Fibroblast of lung (primary cell): ENCODE measurements at regions not wholly inside any gene's neighbourhood (a gene's known extent, or its start where the extent isn't known, plus 50 kb on each side); places are given as distances from the start of the nearest gene placed in this dataset.
A peak's percentile ranks its signal among the peaks of the same experiment; 100 is the strongest.

ENCODE experiments used
- DNase-seq, 2 donors: peaks; one replicate each; pipeline versions ENCODE4 v3.0.0 to v3.0.0-alpha.2; 2010; ENCODE audit warnings: low read depth in 2 of 2
- H2AFZ ChIP-seq: 2 replicates; pipeline ENCODE4 v1.5.1; 2012; ENCODE audit warnings: low read length, control low read depth, inconsistent platforms
- H3K27ac ChIP-seq: 2 replicates; pipeline ENCODE4 v1.5.1; 2011; ENCODE audit warnings: low read length, control low read depth; ENCODE audit not compliant: insufficient read depth
- H3K27me3 ChIP-seq: 2 replicates; pipeline ENCODE4 v1.5.1; 2011; ENCODE audit warnings: mild to moderate bottlenecking, low read length; ENCODE audit not compliant: control insufficient read depth, insufficient read depth
- H3K36me3 ChIP-seq: 2 replicates; pipeline ENCODE4 v1.5.1; 2011; ENCODE audit warnings: low read length; ENCODE audit not compliant: control insufficient read depth, insufficient read depth
- H3K4me1 ChIP-seq: 2 replicates; pipeline ENCODE4 v1.5.1; 2011; ENCODE audit warnings: low read length; ENCODE audit not compliant: control insufficient read depth, insufficient read depth; ENCODE audit errors: extremely low read depth
- H3K4me2 ChIP-seq: 2 replicates; pipeline ENCODE4 v1.5.1; 2011; ENCODE audit warnings: low read length, control low read depth; ENCODE audit not compliant: insufficient read depth; ENCODE audit errors: extremely low read depth
- H3K4me3 ChIP-seq, 4 experiments: fragments of 200-600 bp in 1 of 4; sonication (generic) in 1 of 4; replicated peaks in 1 of 4; 2 replicates each; pipeline ENCODE4 v1.5.1; 2011 to 2016; ENCODE audit warnings: low read length in 4 of 4, low read depth in 3 of 4, mild to moderate bottlenecking in 3 of 4, control low read depth in 2 of 4, inconsistent platforms in 1 of 4, mixed read lengths in 1 of 4; ENCODE audit not compliant: insufficient read depth in 1 of 4; ENCODE audit errors: control extremely low read depth in 1 of 4
- H3K79me2 ChIP-seq: 2 replicates; pipeline ENCODE4 v1.5.1; 2012; ENCODE audit warnings: mild to moderate bottlenecking, low read length, inconsistent platforms; ENCODE audit not compliant: control insufficient read depth, insufficient read depth
- H3K9ac ChIP-seq: 2 replicates; pipeline ENCODE4 v1.5.1; 2011; ENCODE audit warnings: mild to moderate bottlenecking, low read length, control low read depth; ENCODE audit not compliant: insufficient read depth
- H3K9me3 ChIP-seq: 2 replicates; pipeline ENCODE4 v1.5.1; 2012; ENCODE audit warnings: low read depth, low read length; ENCODE audit not compliant: control insufficient read depth, insufficient read depth
- H4K20me1 ChIP-seq: 2 replicates; pipeline ENCODE4 v1.5.1; 2011; ENCODE audit warnings: low read length; ENCODE audit not compliant: control insufficient read depth, insufficient read depth; ENCODE audit errors: extremely low read depth
- EZH2 ChIP-seq: IDR thresholded peaks from 2 replicates; pipeline ENCODE4 v1.5.1; 2012; ENCODE audit warnings: low read length, control low read depth, mild to moderate bottlenecking; ENCODE audit errors: missing control alignments
- TF ChIP-seq, protein P1 (sequence below), 2 donors: IDR thresholded peaks in 1 of 2; conservative IDR thresholded peaks in 1 of 2; 1 replicate in 1 of 2; 2 replicates in 1 of 2; pipeline ENCODE4 v1.5.1; 2011 to 2012; ENCODE audit warnings: low read length in 2 of 2, control low read depth in 1 of 2, inconsistent platforms in 1 of 2, low read depth in 1 of 2, mild to moderate bottlenecking in 1 of 2

DNA sequence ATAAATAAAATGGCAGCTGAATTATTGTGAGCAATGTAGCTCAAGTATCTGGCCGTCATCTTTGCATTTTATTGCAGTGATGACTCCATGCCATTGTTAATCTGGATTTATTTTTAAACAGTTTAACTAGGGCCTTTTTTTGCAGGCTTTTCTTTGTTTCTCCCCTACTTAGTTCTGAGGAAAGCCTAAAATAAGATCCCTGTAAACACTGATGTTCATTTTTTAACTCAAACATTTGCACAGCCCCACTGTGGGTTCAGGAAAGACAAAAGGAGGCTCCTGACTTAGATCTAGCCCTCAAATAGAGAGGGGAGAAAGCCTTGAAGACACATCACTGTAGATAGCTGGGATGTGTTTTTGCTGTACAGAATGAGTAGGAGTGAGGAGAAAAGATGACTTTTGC is 69.2 kb downstream of the PLEKHG1 start:
- H2AFZ ChIP-seq, result no peak overlapping the region
- H3K4me1 ChIP-seq, result no peaks in the 10 kb centered on the region
- H3K27me3 ChIP-seq, result no peaks in the 10 kb centered on the region
- H3K9ac ChIP-seq, result no peak overlapping the region
- DNase-seq, result peak in 1 of 2 donors; percentile 17
- no peak overlapping the region for H3K4me2 ChIP-seq
- no peak for TF ChIP-seq EZH2
- TF ChIP-seq, protein P1, sequence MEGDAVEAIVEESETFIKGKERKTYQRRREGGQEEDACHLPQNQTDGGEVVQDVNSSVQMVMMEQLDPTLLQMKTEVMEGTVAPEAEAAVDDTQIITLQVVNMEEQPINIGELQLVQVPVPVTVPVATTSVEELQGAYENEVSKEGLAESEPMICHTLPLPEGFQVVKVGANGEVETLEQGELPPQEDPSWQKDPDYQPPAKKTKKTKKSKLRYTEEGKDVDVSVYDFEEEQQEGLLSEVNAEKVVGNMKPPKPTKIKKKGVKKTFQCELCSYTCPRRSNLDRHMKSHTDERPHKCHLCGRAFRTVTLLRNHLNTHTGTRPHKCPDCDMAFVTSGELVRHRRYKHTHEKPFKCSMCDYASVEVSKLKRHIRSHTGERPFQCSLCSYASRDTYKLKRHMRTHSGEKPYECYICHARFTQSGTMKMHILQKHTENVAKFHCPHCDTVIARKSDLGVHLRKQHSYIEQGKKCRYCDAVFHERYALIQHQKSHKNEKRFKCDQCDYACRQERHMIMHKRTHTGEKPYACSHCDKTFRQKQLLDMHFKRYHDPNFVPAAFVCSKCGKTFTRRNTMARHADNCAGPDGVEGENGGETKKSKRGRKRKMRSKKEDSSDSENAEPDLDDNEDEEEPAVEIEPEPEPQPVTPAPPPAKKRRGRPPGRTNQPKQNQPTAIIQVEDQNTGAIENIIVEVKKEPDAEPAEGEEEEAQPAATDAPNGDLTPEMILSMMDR (conservative IDR thresholded peaks at IDR 0.05 in 1 of 2, IDR thresholded peaks at IDR 0.05 in 1 of 2; ENCODE audit: low read depth in 1 of 2, low read length in 2 of 2), result no peak
- H3K9me3 ChIP-seq, result no peaks in the 10 kb centered on the region
- H3K27ac ChIP-seq, result no peak overlapping the region
- no peaks in the 10 kb centered on the region for H3K36me3 ChIP-seq
- H3K4me3 ChIP-seq, result no peak overlapping the region
- H3K79me2 ChIP-seq, result no peaks in the 10 kb centered on the region
- no peaks in the 10 kb centered on the region for H4K20me1 ChIP-seq

DNA sequence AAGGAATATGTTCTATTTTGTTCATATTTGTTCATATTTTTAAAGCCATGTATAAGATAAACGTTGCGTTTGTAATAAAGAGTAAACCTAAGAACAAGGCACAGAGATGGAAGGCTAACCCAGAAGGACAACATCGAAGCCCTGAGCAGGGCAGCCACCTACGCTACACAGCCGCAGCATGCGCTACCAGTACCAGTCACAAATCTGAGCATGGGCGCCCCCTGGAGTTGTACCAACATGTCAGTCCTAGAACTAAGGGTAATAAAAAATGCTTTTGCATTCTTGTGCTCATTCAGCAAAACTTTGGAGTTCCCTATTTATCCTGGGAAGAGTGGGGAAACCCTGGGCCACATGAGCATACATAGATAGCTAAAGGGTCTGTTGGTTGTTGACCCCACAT is 70.6 kb downstream of the PLEKHG1 start:
- H3K4me1 ChIP-seq, result no peaks in the 10 kb centered on the region
- TF ChIP-seq, protein P1 (conservative IDR thresholded peaks at IDR 0.05 in 1 of 2, IDR thresholded peaks at IDR 0.05 in 1 of 2; ENCODE audit: low read depth in 1 of 2, low read length in 2 of 2), result no peak
- no peak for TF ChIP-seq EZH2
- DNase-seq, result no peak
- no peaks in the 10 kb centered on the region for H3K27me3 ChIP-seq
- no peak overlapping the region for H3K4me3 ChIP-seq
- no peaks in the 10 kb centered on the region for H3K36me3 ChIP-seq
- H3K9ac ChIP-seq, result no peak overlapping the region
- no peak overlapping the region for H3K4me2 ChIP-seq
- no peaks in the 10 kb centered on the region for H3K79me2 ChIP-seq
- H3K9me3 ChIP-seq, result no peaks in the 10 kb centered on the region
- H2AFZ ChIP-seq, result no peak overlapping the region
- no peaks in the 10 kb centered on the region for H4K20me1 ChIP-seq
- no peak overlapping the region for H3K27ac ChIP-seq

DNA sequence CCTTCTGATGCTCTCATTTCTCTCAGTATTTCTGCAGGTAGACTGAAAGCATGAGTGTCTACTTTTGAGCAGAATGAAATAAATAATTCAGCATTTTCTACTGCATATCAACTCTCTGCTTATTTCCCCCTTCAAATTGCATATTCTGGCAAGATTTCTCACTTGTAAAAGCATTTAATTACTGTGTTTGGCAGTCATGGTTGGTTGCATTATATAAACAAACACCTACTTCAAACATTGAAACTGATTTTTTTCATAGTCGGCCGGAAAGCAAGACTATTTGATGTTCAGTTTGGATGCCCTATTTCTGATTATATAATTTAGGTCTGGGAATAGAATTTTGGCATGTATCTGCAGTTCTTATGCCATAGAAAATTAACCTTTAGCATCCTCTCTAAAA is 73.1 kb downstream of the PLEKHG1 start:
- no peak for TF ChIP-seq EZH2

More for the DNA sequence above, 73.1 kb downstream of the PLEKHG1 start:
- H3K9ac ChIP-seq, result no peak overlapping the region
- H3K27ac ChIP-seq, result no peak overlapping the region
- H2AFZ ChIP-seq, result no peak overlapping the region
- no peak overlapping the region for H3K4me3 ChIP-seq
- H4K20me1 ChIP-seq, result no peaks in the 10 kb centered on the region
- no peaks in the 10 kb centered on the region for H3K36me3 ChIP-seq
- DNase-seq, result no peak
- H3K27me3 ChIP-seq, result no peaks in the 10 kb centered on the region
- H3K9me3 ChIP-seq, result no peaks in the 10 kb centered on the region
- H3K79me2 ChIP-seq, result no peaks in the 10 kb centered on the region
- no peaks in the 10 kb centered on the region for H3K4me1 ChIP-seq
- no peak overlapping the region for H3K4me2 ChIP-seq
